Gastrocnemius medialis (tissue), 4 donors: ENCODE measurements at regions not wholly inside any gene's neighbourhood (a gene's known extent, or its start where the extent isn't known, plus 50 kb on each side); places are given as distances from the start of the nearest gene placed in this dataset.

Experiments used
- ATAC-seq, 2 donors: fragments of 150-250 bp; one replicate each; pipeline ENCODE4 v1.9.1; 2016
- DNase-seq, 2 donors: peaks; one replicate each; pipeline ENCODE4 v3.0.0-alpha.2; 2019
- H3K27ac ChIP-seq, 4 donors: fragments of 200-600 bp; sonication (generic); 1 replicate in 1 of 4; 2 replicates in 3 of 4; pipeline ENCODE4 v1.5.1; 2016 to 2018; ENCODE audit warnings: mild to moderate bottlenecking in 2 of 4, moderate library complexity in 1 of 4
- H3K27me3 ChIP-seq, 3 donors: fragments of 200-600 bp; sonication (generic) in 2 of 3; 1 replicate in 1 of 3; 2 replicates in 2 of 3; pipeline versions ENCODE4 v1.5.1 to v1.6.0; 2016 to 2019; ENCODE audit warnings: mild to moderate bottlenecking in 1 of 3, moderate library complexity in 1 of 3
- H3K36me3 ChIP-seq, 2 donors: fragments of 200-600 bp; sonication (generic) in 1 of 2; one replicate each; pipeline ENCODE4 v1.5.1; 2017 to 2018
- H3K4me1 ChIP-seq, 2 donors: fragments of 200-600 bp; sonication (generic) in 1 of 2; one replicate each; pipeline ENCODE4 v1.5.1; 2016 to 2017; ENCODE audit warnings: mild to moderate bottlenecking in 2 of 2
- H3K4me3 ChIP-seq, 4 donors: fragments of 200-600 bp; sonication (generic) in 3 of 4; 1 replicate in 1 of 4; 2 replicates in 3 of 4; pipeline ENCODE4 v1.5.1; 2016 to 2019; ENCODE audit warnings: mild to moderate bottlenecking in 2 of 4
- H3K9me3 ChIP-seq, 3 donors: fragments of 200-600 bp; sonication (generic) in 2 of 3; 1 replicate in 1 of 3; 2 replicates in 2 of 3; pipeline ENCODE4 v1.5.1; 2016 to 2019
- CTCF ChIP-seq, 5 experiments: fragments of 450-650 bp in 3 of 5; fragments of 200-600 bp in 2 of 5; sonication (generic) in 2 of 5; IDR thresholded peaks in 4 of 5; conservative IDR thresholded peaks in 1 of 5; 1 replicate in 4 of 5; 2 replicates in 1 of 5; pipeline ENCODE4 v1.5.1; 2016 to 2019; ENCODE audit warnings: antibody characterized with exemption in 5 of 5, mild to moderate bottlenecking in 3 of 5, moderate library complexity in 3 of 5
- POLR2A ChIP-seq, 2 donors: fragments of 450-650 bp; IDR thresholded peaks; one replicate each; pipeline ENCODE4 v1.6.1; 2017; ENCODE audit warnings: antibody characterized with exemption in 2 of 2, mild to moderate bottlenecking in 2 of 2, moderate library complexity in 2 of 2
- in situ Hi-C, 4 donors: fragments of 200-750 bp; cut with MboI; loops; one replicate each; pipeline versions ENCODE4 v1.15.0 to v1.8.0; 2017; ENCODE audit warnings: low sequenced_read_pairs in 4 of 4
- intact Hi-C: fragments of 100-400 bp; cut with DNase I; formaldehyde crosslinking; loops from one replicate; pipeline ENCODE4 v1.15.1; 2023; ENCODE audit warnings: low total_unique reads

- Histone ChIP-seq H3K36me3 (no peaks in the 10 kb centered on the region), H3K27me3 (no peaks in the 10 kb centered on the region), H3K4me3 (no peak overlapping the region), H3K4me1 (no peaks in the 10 kb centered on the region), H3K27ac (no peak overlapping the region), H3K9me3 (no peaks in the 10 kb centered on the region)
- in situ Hi-C loops: no loop called here
- intact Hi-C loops: no loop called here
- DNase-seq (no peak), ATAC-seq (no peak)
- TF ChIP-seq POLR2A (IDR thresholded peaks at IDR 0.05) (no peak), CTCF (IDR thresholded peaks at IDR 0.05 in 4 of 5, conservative IDR thresholded peaks at IDR 0.05 in 1 of 5) (no peak)
Observed at GRCh38 chr6:40098774-40099173, 164.5 kb upstream of the MOCS1 start.

DNA sequence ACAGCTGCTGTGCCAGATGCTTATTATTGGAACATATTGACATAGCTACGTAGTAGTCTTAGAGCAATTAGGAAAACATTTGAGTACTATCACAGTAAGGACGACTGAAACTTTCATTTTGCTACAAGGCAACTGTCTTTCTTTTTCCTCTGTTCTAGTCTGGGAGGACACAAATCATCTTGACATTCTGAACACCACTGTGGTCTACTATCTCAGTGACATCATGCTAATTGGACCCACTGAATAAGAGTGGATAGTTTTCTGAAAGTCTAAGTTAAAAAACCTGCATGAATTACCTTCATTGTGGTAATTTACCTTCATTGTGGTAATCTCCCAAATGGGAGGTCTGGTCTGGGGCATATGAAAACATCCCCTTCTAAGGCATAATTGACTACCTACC, 163.3 kb upstream of the MOCS1 start:
- no peak for TF ChIP-seq POLR2A (IDR thresholded peaks at IDR 0.05)
- no peak for TF ChIP-seq CTCF (IDR thresholded peaks at IDR 0.05 in 4 of 5, conservative IDR thresholded peaks at IDR 0.05 in 1 of 5)
- H3K27me3 ChIP-seq: no peaks in the 10 kb centered on the region
- no peaks in the 10 kb centered on the region for H3K4me1 ChIP-seq
- in situ Hi-C loops: no loop called here
- H3K36me3 ChIP-seq: no peaks in the 10 kb centered on the region
- no peak overlapping the region for H3K27ac ChIP-seq
- ATAC-seq (no peak), DNase-seq (no peak)
- H3K4me3 ChIP-seq: no peak overlapping the region
- no peaks in the 10 kb centered on the region for H3K9me3 ChIP-seq
- intact Hi-C loops: no loop called here

DNA sequence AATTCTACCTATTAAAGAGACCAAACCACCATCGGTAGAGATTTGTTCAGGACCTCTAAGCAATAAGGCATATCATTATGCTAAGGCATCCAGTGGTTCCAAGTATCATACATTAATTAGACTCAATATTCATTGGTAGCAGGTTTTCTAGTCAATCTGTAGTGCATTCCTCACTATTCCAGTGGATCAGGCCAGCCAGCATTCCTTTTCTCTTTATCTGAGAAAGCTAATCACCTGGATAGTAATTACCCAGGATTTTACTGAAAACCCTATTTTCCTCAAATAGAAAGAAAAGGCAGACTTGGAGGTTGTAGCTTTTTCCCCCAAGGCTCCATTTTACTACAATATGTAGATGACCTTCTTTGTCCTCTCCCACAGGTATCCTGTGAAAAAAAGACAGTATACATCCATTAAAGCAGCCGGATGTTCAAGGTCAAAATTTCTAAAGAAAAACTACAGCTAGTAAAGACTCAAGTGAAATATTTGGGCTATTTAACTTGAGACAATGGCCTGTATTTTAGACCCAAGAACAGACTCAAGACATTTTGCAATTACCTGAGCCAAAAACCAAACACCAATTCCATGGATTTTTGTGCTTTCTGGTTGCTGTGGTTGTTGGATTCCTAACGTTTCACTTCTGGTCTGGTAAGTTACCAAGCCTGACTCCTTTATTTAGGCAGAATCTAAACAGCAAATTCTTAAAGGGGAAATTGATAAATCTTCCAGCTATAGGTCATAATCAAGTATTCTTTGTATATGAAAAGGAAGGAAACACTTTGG, 149.1 kb upstream of the MOCS1 start:
- ATAC-seq: no peak
- Histone ChIP-seq H3K9me3 (no peaks in the 10 kb centered on the region), H3K27me3 (peaks cover 0 to 3% (median 2%) of the 10 kb centered on the region in 3 donors), H3K36me3 (no peaks in the 10 kb centered on the region), H3K27ac (no peak overlapping the region), H3K4me1 (no peaks in the 10 kb centered on the region), H3K4me3 (no peak overlapping the region)
- intact Hi-C loops (no loop called here), in situ Hi-C loops (no loop called here)
- DNase-seq: no peak
- no peak for TF ChIP-seq CTCF (IDR thresholded peaks at IDR 0.05 in 4 of 5, conservative IDR thresholded peaks at IDR 0.05 in 1 of 5)
- no peak for TF ChIP-seq POLR2A (IDR thresholded peaks at IDR 0.05)

- Histone ChIP-seq H3K27ac (no peak overlapping the region), H3K9me3 (no peaks in the 10 kb centered on the region), H3K4me1 (no peaks in the 10 kb centered on the region), H3K36me3 (no peaks in the 10 kb centered on the region), H3K27me3 (peaks cover 0 to 3% (median 2%) of the 10 kb centered on the region in 3 donors), H3K4me3 (no peak overlapping the region)
- ATAC-seq (no peak), DNase-seq (no peak)
- intact Hi-C loops (no loop called here), in situ Hi-C loops (no loop called here)
- TF ChIP-seq CTCF (IDR thresholded peaks at IDR 0.05 in 4 of 5, conservative IDR thresholded peaks at IDR 0.05 in 1 of 5) (no peak), POLR2A (IDR thresholded peaks at IDR 0.05) (no peak)
Observed at GRCh38 chr6:40082278-40083043, 148.2 kb upstream of the MOCS1 start.
